ENCODE measurements at regions not wholly inside any gene's neighbourhood (a gene's known extent, or its start where the extent isn't known, plus 50 kb on each side); places are given as distances from the start of the nearest gene placed in this dataset.

DNA sequence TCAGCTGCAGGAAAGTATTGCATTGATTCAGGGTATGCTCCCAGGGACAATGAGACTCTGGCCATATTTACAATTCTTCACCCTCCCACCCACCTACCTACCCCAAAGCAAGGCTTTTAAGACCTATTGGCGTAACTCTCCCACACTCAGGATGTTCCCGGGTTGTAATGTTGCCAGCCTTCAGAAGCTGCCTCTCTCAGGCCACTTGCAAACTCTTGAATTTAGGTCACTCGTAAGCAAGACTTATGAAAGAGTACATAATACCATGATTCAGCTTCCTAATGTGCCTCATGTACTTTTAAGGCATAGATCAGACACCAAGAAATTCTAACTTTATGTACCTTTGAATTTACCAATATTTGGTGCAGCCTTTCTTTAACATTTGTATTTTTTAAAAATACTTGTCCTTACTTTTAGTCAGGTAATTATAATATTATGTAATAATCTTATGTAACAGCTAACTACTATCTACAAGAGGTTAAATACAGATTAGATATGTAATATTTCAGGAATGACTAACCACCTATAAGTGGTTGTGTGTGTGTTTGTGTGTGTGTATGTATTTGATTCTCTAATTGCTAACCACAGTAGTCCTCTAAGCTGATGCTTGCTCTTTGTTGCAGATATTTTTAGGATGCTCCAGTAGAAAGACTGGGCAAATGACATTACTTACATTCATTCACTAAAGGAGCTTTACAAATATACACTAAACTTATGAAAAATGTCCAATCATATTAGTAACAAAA lies 630.5 kb upstream of the MEF2C start:
- DNase-seq = no peak
- Mint-ChIP-seq H3K9me3 (no peaks in the 10 kb centered on the region), H3K27me3 (no peaks in the 10 kb centered on the region), H3K4me1 (ENCODE audit: low read depth) (no peaks in the 10 kb centered on the region), H3K27ac (no peak overlapping the region), H3K36me3 (no peaks in the 10 kb centered on the region), H3K4me3 (no peak overlapping the region)
- ChIA-PET CTCF (no interaction called here), POLR2A (no interaction called here)
- intact Hi-C loops (cut with micrococcal nuclease) = no loop called here

DNA sequence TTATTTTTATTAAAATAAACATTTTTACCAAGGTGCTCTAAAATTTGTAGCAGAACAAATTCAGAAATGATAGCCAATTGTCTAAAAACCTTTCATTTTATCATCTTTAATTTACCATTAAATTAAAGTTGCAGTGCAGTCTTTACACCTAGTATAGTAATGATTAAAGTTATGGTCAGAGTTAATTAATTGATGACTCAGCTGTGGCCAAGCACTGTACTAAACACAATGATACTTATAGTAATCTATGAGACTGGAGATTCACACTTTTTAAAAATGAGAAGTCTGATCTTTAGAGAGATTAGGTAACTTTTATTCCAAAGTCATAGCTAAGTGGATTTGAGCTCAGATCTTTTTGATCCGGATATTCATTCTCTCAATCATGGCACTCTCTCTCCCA lies 621.1 kb upstream of the MEF2C start:
- Mint-ChIP-seq H3K4me3 (no peak overlapping the region), H3K27me3 (no peaks in the 10 kb centered on the region), H3K4me1 (ENCODE audit: low read depth) (no peaks in the 10 kb centered on the region), H3K27ac (no peak overlapping the region), H3K9me3 (no peaks in the 10 kb centered on the region), H3K36me3 (no peaks in the 10 kb centered on the region)
- ChIA-PET CTCF (no interaction called here), POLR2A (no interaction called here)
- DNase-seq = no peak
- intact Hi-C loops (cut with micrococcal nuclease) = no loop called here

DNA sequence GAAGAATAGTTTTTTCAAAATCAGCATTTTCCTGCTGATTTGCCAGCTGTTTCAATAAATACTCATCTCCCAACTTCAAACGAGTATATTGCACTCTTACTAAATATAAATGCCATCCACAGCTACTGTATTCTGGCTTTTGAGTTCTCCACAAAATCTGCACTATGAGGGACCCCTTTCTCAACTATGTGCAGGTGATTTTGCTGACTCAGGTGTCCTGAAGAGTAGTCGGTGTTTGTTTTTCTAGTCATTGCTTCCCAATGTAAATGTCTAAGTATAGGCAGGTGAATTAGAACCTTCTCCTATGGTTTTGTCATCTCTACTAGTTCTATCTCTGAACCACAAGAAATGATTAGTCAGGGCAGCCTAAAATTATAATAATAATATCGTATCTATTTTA lies 616.8 kb upstream of the MEF2C start:
- no peaks in the 10 kb centered on the region for H3K4me1 Mint-ChIP-seq (ENCODE audit: low read depth)
- no peak for DNase-seq
- intact Hi-C loops (cut with micrococcal nuclease) = no loop called here
- no peaks in the 10 kb centered on the region for H3K27me3 Mint-ChIP-seq
- H3K36me3 Mint-ChIP-seq = no peaks in the 10 kb centered on the region
- no peak overlapping the region for H3K27ac Mint-ChIP-seq
- no peak overlapping the region for H3K4me3 Mint-ChIP-seq
- POLR2A ChIA-PET = no interaction called here
- no peaks in the 10 kb centered on the region for H3K9me3 Mint-ChIP-seq
- CTCF ChIA-PET = no interaction called here

DNA sequence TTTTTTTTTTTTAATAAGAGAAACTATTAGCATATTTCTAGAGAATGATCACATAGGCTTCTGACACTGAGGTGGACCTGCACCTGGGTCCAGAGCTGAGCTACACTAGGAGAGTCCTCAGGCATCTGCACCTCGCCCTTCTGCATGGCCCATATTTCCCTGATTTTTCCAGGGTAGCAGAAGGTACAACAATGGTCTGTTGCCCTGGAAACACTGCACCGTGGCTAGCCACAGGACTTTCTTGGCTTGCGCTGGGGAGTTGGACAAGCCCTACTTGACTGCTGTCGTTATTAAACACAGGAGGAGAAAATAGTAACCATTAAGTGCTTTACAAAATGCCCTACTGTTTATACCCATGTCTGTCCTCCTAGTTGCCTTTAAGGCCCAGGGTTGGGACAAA lies 615.7 kb upstream of the MEF2C start:
- H3K4me3 Mint-ChIP-seq = no peak overlapping the region
- POLR2A ChIA-PET = no interaction called here
- no peak for DNase-seq
- intact Hi-C loops (cut with micrococcal nuclease) = no loop called here
- H3K27me3 Mint-ChIP-seq = no peaks in the 10 kb centered on the region
- CTCF ChIA-PET = interaction anchor here (0.6 kb wide), 1 partner anchor 868 kb away, joined by 3 read pairs; no protein-coding TSS in a partner anchor
- no peaks in the 10 kb centered on the region for H3K4me1 Mint-ChIP-seq (ENCODE audit: low read depth)
- H3K9me3 Mint-ChIP-seq = no peaks in the 10 kb centered on the region
- H3K36me3 Mint-ChIP-seq = no peaks in the 10 kb centered on the region
- H3K27ac Mint-ChIP-seq = no peak overlapping the region

DNA sequence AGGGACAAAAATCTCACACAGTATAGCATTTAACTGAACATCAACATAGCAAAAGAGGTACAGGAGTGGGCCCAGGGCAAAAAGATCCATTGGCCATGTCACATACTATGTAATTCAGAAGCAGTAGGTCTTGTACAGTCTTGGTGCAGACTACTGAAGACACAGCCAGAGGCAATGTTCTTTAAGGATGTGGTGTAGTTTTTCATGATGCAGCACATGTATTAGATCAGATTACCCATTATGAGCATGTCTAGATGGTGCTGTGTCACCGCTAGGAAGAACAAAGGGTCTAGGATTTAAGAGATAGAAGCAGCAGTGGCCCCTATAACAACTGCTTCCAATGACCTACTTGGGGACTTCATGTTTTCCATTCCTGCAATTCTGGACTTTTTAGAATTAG lies 610.4 kb upstream of the MEF2C start:
- CTCF ChIA-PET = no interaction called here
- POLR2A ChIA-PET = no interaction called here

DNA sequence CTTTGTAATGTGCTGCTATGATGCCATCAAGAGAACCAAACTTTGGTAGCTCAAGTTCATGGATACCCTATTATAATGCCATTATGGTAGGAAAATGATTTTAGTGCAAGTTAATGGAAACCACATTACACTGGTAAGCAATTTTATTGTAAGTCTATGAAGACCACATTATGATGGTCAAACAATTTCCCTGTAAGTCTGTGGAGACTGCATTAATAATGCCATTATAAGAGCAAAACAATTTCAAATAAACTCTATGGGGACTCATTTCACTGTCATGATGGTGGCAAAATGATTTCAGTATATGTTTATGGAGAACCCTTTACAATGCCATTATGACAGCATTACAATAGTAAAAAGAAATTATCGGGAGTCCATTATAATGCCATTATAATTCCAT lies 602.0 kb upstream of the MEF2C start:
- POLR2A ChIA-PET = no interaction called here

More for the DNA sequence above, 610.4 kb upstream of the MEF2C start:
- Mint-ChIP-seq H3K4me1 (ENCODE audit: low read depth) (no peaks in the 10 kb centered on the region), H3K36me3 (no peaks in the 10 kb centered on the region), H3K27ac (no peak overlapping the region), H3K9me3 (peaks cover 2% of the 10 kb centered on the region), H3K4me3 (no peak overlapping the region), H3K27me3 (no peaks in the 10 kb centered on the region)
- no peak for DNase-seq
- intact Hi-C loops (cut with micrococcal nuclease) = no loop called here

DNA sequence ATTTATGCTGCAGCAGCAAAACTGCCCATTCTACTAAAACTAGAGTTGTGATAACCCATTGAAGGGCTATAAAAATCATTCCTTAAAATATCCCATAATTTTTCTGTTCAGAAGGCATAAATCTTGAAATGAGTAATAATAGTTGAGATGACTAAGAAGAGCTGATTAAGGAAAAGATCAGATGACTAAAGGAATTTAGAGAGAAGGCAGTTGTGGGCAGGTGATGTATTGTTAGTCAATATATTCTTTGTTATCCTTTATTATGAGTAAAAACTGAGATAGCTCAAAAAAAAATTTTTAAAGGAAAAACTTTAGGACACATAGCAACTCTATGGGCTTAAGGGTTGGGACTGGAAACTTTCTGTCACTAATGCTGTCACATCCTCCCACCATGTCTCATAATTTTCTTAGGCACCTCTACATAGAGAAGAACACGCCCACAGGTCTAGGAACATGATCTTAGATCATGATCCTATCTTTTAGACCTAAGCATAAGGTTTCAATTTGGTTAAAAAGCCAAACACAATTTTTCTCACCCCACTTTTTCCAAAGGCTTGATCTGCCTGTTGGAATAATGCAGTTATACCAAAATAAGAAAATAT lies 597.5 kb upstream of the MEF2C start:
- ChIA-PET CTCF (no interaction called here), POLR2A (no interaction called here)
- no peaks in the 10 kb centered on the region for H3K27me3 Mint-ChIP-seq
- no peak for DNase-seq
- H3K36me3 Mint-ChIP-seq = no peaks in the 10 kb centered on the region
- intact Hi-C loops (cut with micrococcal nuclease) = no loop called here
- H3K9me3 Mint-ChIP-seq = peaks cover 6% of the 10 kb centered on the region
- H3K27ac Mint-ChIP-seq = no peak overlapping the region
- H3K4me3 Mint-ChIP-seq = no peak overlapping the region
- H3K4me1 Mint-ChIP-seq (ENCODE audit: low read depth) = no peaks in the 10 kb centered on the region

More for the DNA sequence above, 602.0 kb upstream of the MEF2C start:
- Mint-ChIP-seq H3K27ac (no peak overlapping the region), H3K36me3 (no peaks in the 10 kb centered on the region), H3K27me3 (no peaks in the 10 kb centered on the region), H3K4me3 (no peak overlapping the region), H3K4me1 (ENCODE audit: low read depth) (no peaks in the 10 kb centered on the region), H3K9me3 (no peaks in the 10 kb centered on the region)
- intact Hi-C loops (cut with micrococcal nuclease) = no loop called here
- CTCF ChIA-PET = no interaction called here
- no peak for DNase-seq

DNA sequence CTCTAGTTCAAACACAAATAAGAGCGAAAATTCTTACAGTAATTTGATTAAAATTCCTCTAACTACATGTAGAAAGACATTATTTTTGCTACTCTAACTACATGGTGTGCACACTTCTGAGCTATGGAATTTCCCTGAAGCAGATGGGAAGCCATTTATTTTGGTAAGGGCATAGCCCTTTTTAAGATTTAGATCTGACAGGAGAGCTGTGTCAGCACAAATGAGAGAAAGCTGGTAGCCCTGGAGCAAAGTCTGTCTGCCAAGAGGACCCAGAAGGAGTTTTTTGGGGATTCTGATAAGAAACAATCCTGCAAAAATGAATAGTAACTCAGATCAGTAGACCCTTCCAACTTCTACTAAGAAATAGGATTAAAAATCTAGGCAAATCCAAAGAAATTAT lies 595.9 kb upstream of the MEF2C start:
- Mint-ChIP-seq H3K36me3 (no peaks in the 10 kb centered on the region), H3K4me1 (ENCODE audit: low read depth) (no peaks in the 10 kb centered on the region), H3K9me3 (peaks cover 6% of the 10 kb centered on the region), H3K27ac (no peak overlapping the region), H3K27me3 (no peaks in the 10 kb centered on the region), H3K4me3 (no peak overlapping the region)
- intact Hi-C loops (cut with micrococcal nuclease) = no loop called here
- DNase-seq = no peak
- CTCF ChIA-PET = no interaction called here
- POLR2A ChIA-PET = no interaction called here

DNA sequence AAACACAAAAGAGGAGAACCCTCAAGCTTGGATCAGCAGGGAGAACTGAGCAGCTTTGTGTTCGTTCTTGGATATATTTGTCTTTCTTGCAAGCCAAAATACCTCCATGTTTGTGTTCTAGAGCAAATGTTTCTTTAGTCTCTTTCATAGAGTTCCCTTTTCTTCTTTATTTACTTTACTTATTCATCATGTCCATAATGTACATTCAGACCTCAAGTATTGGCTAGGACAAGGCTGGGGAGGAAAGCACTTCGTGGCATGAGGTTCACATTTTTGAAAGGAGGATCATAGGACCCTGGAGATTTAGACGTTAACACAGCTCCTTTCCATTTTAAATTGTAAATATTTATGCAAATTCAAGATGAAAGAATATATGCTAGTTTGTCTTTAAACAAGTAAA lies 590.2 kb upstream of the MEF2C start:
- POLR2A ChIA-PET = no interaction called here
- intact Hi-C loops (cut with micrococcal nuclease) = no loop called here
- Mint-ChIP-seq H3K27ac (no peak overlapping the region), H3K9me3 (peaks cover 6% of the 10 kb centered on the region), H3K27me3 (no peaks in the 10 kb centered on the region), H3K4me3 (no peak overlapping the region), H3K4me1 (ENCODE audit: low read depth) (no peaks in the 10 kb centered on the region), H3K36me3 (no peaks in the 10 kb centered on the region)
- CTCF ChIA-PET = no interaction called here
- no peak for DNase-seq

DNA sequence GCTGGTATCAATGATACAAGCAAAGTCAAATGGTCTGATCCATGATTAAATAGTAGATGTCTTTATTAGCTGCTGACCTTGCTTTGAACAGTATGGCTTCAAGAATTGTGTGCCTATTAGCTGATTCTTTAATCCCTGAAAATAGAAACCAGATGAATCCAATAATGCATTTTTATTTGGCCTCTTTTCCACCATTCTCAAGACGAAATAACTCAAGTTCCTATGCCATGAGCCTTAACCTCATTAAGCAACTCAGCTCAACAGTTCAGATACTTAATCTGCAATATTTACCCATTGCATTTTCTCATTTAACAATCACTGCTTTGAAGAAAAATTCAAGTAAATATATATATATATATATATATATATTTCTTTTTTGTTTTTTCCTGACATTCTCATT lies 588.6 kb upstream of the MEF2C start:
- H3K9me3 Mint-ChIP-seq = no peaks in the 10 kb centered on the region
- ChIA-PET POLR2A (no interaction called here), CTCF (no interaction called here)
- no peak for DNase-seq
- H3K27ac Mint-ChIP-seq = no peak overlapping the region
- no peaks in the 10 kb centered on the region for H3K27me3 Mint-ChIP-seq
- no peaks in the 10 kb centered on the region for H3K36me3 Mint-ChIP-seq
- intact Hi-C loops (cut with micrococcal nuclease) = no loop called here
- H3K4me1 Mint-ChIP-seq (ENCODE audit: low read depth) = no peaks in the 10 kb centered on the region
- no peak overlapping the region for H3K4me3 Mint-ChIP-seq

DNA sequence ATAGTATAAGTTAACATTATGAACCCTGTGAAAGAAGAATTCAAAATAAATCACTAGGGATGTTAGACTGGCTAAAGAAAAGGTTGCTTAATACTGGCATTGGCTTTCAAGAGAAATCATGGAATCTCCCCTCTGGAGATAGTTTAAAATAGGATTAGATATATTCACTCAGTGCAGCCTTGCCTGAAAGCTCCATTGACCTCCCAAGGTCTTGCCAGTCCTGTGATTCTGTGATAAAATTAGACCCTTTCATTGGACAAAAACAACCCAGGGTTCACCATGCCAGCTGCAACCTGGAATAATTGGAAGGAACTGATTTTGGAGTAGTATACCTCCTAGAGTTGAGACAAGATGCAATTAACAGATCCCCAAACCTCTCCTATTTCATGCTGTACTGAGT lies 588.1 kb upstream of the MEF2C start:
- ChIA-PET POLR2A (no interaction called here), CTCF (no interaction called here)
- H3K27ac Mint-ChIP-seq = no peak overlapping the region
- H3K27me3 Mint-ChIP-seq = no peaks in the 10 kb centered on the region
- H3K36me3 Mint-ChIP-seq = no peaks in the 10 kb centered on the region
- intact Hi-C loops (cut with micrococcal nuclease) = no loop called here
- no peaks in the 10 kb centered on the region for H3K9me3 Mint-ChIP-seq
- H3K4me3 Mint-ChIP-seq = no peak overlapping the region
- DNase-seq = no peak
- H3K4me1 Mint-ChIP-seq (ENCODE audit: low read depth) = no peaks in the 10 kb centered on the region

DNA sequence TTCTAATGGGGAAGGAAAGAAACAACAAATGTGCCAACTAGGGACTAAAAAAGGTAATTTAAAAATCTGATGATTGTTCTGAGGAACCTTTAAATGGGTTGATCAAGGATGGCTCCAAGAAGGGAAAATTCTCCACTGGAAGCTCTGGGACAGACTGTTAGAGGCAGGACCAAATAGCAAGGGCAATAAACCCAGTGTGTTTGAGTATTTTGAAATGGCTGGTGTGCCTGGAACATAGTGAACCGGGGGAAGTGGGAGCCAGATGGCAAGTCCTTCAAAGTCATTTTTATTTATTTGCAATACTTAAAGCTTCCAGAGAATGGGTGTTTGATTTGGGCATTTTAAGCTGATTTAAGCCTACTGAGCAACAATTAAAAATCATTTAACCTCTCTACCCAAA lies 587.7 kb upstream of the MEF2C start:
- Mint-ChIP-seq H3K9me3 (no peaks in the 10 kb centered on the region), H3K4me1 (ENCODE audit: low read depth) (no peaks in the 10 kb centered on the region), H3K27ac (no peak overlapping the region), H3K27me3 (no peaks in the 10 kb centered on the region), H3K36me3 (no peaks in the 10 kb centered on the region), H3K4me3 (no peak overlapping the region)
- POLR2A ChIA-PET = no interaction called here
- intact Hi-C loops (cut with micrococcal nuclease) = no loop called here
- no peak for DNase-seq
- CTCF ChIA-PET = no interaction called here

DNA sequence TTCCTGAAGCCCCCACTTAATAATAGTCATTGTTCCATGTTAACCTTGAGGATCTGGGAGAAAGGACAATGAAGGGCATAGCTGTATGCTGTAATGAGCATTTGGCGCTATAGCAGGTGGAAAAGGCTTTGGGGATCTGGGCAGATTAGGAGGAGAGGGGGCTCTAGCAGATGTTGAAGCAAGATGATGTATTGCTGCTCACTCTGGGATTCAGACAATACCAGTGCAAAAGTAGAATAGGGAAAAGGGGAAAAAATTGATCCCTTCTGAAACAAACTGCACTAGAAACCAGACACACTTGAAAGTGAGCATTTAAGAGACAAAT lies 575.3 kb upstream of the MEF2C start:
- Mint-ChIP-seq H3K9me3 (peaks cover 4% of the 10 kb centered on the region), H3K4me3 (no peak overlapping the region), H3K4me1 (ENCODE audit: low read depth) (no peaks in the 10 kb centered on the region), H3K27ac (no peak overlapping the region), H3K36me3 (no peaks in the 10 kb centered on the region), H3K27me3 (no peaks in the 10 kb centered on the region)
- intact Hi-C loops (cut with micrococcal nuclease) = no loop called here
- DNase-seq = no peak
- POLR2A ChIA-PET = no interaction called here
- CTCF ChIA-PET = no interaction called here
